Heart left ventricle (tissue), 13 donors: ENCODE measurements at regions not wholly inside any gene's neighbourhood (a gene's known extent, or its start where the extent isn't known, plus 50 kb on each side); places are given as distances from the start of the nearest gene placed in this dataset.

Source experiments
- CTCF ChIP-seq, 12 donors: fragments of 200-600 bp; sonication (generic) in 4 of 12; IDR thresholded peaks; one replicate each; pipeline versions ENCODE4 v1.5.0 to v1.8.0; 2018 to 2022; ENCODE audit warnings: antibody characterized with exemption in 12 of 12, mild to moderate bottlenecking in 5 of 12
- POLR2A ChIP-seq, 2 donors: fragments of 450-650 bp; IDR thresholded peaks; one replicate each; pipeline ENCODE4 v1.6.1; 2017; ENCODE audit warnings: antibody characterized with exemption in 2 of 2, mild to moderate bottlenecking in 2 of 2, moderate library complexity in 2 of 2
- donor health status: ischemic (EF 13 %, LVEDD 7.1; RV severe dilation, severe dysfunction).
- donor health status: DM: no; HTN: yes; CAD: no.
- donor health status: DM: no; HTN: no; CAD: no.
- donor health status: ischemic (EF 25% LVEDD 6.9; RV normal size, moderate dysfunction).
- donor health status: ischemic (EF 25% LVEDD 5.7; RV mildly dilated, moderate dysfunction).
- donor health status: ischemic (EF 35%, LVEDD 5.7; RV mildly dilated, moderate dysfunction).
- donor health status: nonischemic (EF 11% LVEDD 7.7; RV severe dilation, severe dysfunction).
- donor health status: DM: yes; HTN: yes; CAD: no.
- donor health status: PGD.
- donor health status: ischemic (EF 29% LVEDD 5.4; RV normal size, mild dysfunction).
- donor health status: nonischemic (EF 23%, LVEDD 6.1; RV moderate dilation, normal function).

GRCh38 chr18:24657444-24657842 is 197.0 kb downstream of the HRH4 start:
- TF ChIP-seq CTCF (IDR thresholded peaks at IDR 0.05) (no peak), POLR2A (IDR thresholded peaks at IDR 0.05) (no peak)
